Right cardiac atrium (tissue), 5 donors: ENCODE measurements at regions not wholly inside any gene's neighbourhood (a gene's known extent, or its start where the extent isn't known, plus 50 kb on each side); places are given as distances from the start of the nearest gene placed in this dataset.

Source experiments
- ATAC-seq, 2 donors: fragments of 200-7000 bp; cut with Tn5 transposase; one replicate each; pipeline versions ENCODE4 v1.8.0 to v1.9.1; 2020; ENCODE audit warnings: moderate library complexity in 2 of 2, mild to moderate bottlenecking in 1 of 2
- DNase-seq, 3 donors: peaks; one replicate each; pipeline ENCODE4 v3.0.0-alpha.2; 2020
- H3K27ac ChIP-seq: one replicate; pipeline ENCODE4 v1.5.1; 2013; ENCODE audit warnings: mild to moderate bottlenecking, low read length, control low read depth, moderate library complexity
- H3K27me3 ChIP-seq: one replicate; pipeline ENCODE4 v1.6.1; 2013; ENCODE audit not compliant: control insufficient read depth, insufficient read depth
- H3K4me1 ChIP-seq: one replicate; pipeline ENCODE4 v1.6.1; 2013; ENCODE audit warnings: low read length; ENCODE audit not compliant: control insufficient read depth, insufficient read depth
- H3K4me3 ChIP-seq: one replicate; pipeline ENCODE4 v1.5.1; 2013; ENCODE audit warnings: low read length, control low read depth
- H3K9me3 ChIP-seq: one replicate; pipeline ENCODE4 v1.6.1; 2013; ENCODE audit warnings: low read length; ENCODE audit not compliant: control insufficient read depth
- WGBS: extraction: QIAGEN DNeasy Blood & Tissue Kit; methylation state at CpG from one replicate; pipeline ENCODE4 v1.1.7; 2013; 5-methylcytosine and 5-hydroxymethylcytosine counted together
- intact Hi-C, 4 donors: fragments of 100-400 bp; cut with DNase I; formaldehyde crosslinking; loops; one replicate each; pipeline versions ENCODE4 v1.11.0 to v1.14.0; 2022 to 2023
- donor health status: healthy with polysubstance abuse.
- donor health status: DM: no; HTN: yes; CAD: no.
- donor health status: DM: no; HTN: no; CAD: no.
- donor health status: DM: no; HTN: yes; CAD: no; lungs with severe emphysema.
- donor health status: DM: yes; HTN: yes; CAD: no.

- intact Hi-C loops: no loop called here
- DNase-seq (no peak), ATAC-seq (no peak)
- Histone ChIP-seq H3K27ac (no peak overlapping the region), H3K27me3 (no peaks in the 10 kb centered on the region), H3K4me3 (no peak overlapping the region), H3K9me3 (no peaks in the 10 kb centered on the region), H3K4me1 (no peaks in the 10 kb centered on the region)
- 75% methylated on average over 4 of the region's 4 CpGs for WGBS
Observed at GRCh38 chr13:78426183-78426582, 177.2 kb downstream of the POU4F1 start.

DNA sequence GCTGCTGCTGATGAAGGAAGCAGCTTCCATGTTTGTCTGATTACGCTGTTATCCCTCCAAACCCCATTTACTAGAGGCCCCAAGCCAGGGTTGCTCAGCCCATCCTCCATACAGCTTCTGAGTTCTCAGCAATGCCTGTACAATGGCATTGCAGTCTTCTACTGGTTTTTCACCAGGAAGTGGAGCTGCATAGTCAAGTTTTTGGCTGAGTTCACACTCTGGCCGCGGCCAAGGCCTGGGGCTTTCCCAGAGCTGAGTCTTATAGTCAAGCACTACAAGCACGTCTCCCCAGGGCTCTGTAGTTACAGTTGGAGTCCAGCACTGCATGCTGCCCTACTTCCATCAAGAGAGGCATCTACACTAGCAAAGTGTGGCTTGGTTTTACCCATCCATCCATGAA is 182.5 kb downstream of the POU4F1 start:
- peak; percentile 48 to 83 (median 77) for DNase-seq
- Histone ChIP-seq H3K27ac (no peak overlapping the region), H3K9me3 (no peaks in the 10 kb centered on the region), H3K4me1 (no peaks in the 10 kb centered on the region), H3K4me3 (no peak overlapping the region), H3K27me3 (no peaks in the 10 kb centered on the region)
- intact Hi-C loops: loop anchor here in 1 of 4 donors (5.0 kb wide), 1 partner anchor 219 kb away; no protein-coding TSS in a partner anchor
- ATAC-seq: peak; percentile 65 to 91
- WGBS: 67% methylated on average over 4 of the region's 4 CpGs

DNA sequence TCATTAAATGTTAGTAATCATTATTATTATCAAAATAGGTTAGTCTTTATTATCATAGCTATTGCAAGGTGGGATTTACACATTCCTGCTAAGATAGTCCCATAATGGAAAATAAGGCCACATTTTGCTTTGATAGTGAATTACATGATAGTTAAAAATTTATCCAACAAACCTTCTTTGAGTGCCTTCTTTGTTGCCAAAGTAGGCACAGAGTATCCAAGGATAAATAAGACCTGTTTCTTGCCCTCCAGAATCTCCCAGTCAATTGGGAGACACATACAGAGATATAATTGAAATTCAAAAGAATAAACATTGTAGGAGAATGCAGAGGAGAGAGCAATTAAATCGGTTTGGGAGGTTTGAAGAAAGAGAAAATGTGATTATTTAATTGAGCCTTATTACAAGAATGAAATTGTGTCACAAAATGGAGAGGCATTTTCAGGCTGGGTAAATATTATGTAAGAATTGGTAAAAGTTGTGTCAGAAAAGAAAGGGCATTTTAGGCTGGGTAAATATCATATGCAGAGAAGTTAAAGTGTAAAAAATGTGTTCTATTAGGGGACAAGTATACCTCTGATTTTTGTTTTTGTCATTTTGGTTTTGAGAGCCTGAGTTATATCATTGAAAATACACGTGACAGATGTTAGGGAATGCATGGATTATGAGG is 189.3 kb downstream of the POU4F1 start:
- no peak for ATAC-seq
- H3K4me3 ChIP-seq: no peak overlapping the region
- no peaks in the 10 kb centered on the region for H3K9me3 ChIP-seq
- H3K27me3 ChIP-seq: no peaks in the 10 kb centered on the region
- WGBS: 72% methylated on average over 2 of the region's 2 CpGs
- intact Hi-C loops: no loop called here
- DNase-seq: no peak
- no peak overlapping the region for H3K27ac ChIP-seq
- H3K4me1 ChIP-seq: no peaks in the 10 kb centered on the region

- ATAC-seq (no peak), DNase-seq (no peak)
- no peak overlapping the region for H3K27ac ChIP-seq
- no peaks in the 10 kb centered on the region for H3K9me3 ChIP-seq
- no peaks in the 10 kb centered on the region for H3K27me3 ChIP-seq
- H3K4me3 ChIP-seq: no peak overlapping the region
- WGBS: 39% methylated on average over 1 of the region's 1 CpG
- H3K4me1 ChIP-seq: no peaks in the 10 kb centered on the region
- intact Hi-C loops: no loop called here
Observed at GRCh38 chr13:78410847-78411246, 192.5 kb downstream of the POU4F1 start.

DNA sequence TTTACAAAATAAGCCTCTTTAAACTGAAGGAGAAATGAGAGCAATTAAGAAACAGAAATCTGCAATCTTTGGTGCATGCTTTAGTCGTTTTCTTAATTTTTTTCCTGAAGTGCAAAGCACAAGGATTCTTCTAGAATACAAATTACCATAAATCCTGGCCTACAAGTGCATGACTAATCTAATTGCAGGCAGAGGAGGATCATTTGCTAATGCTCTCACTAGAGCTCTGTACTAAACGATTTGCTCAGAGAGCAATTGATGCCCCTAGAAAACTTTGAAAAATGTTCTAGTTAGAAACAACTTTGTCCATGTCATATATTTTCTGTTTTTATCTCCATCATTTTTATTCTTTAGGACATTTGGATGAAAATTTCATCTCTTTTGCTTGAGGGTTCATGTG is 193.2 kb downstream of the POU4F1 start:
- no peak overlapping the region for H3K4me3 ChIP-seq
- H3K9me3 ChIP-seq: no peaks in the 10 kb centered on the region
- intact Hi-C loops: no loop called here
- ATAC-seq (no peak), DNase-seq (no peak)
- no peaks in the 10 kb centered on the region for H3K4me1 ChIP-seq
- WGBS: 41% methylated on average over 2 of the region's 2 CpGs
- no peak overlapping the region for H3K27ac ChIP-seq
- H3K27me3 ChIP-seq: no peaks in the 10 kb centered on the region

DNA sequence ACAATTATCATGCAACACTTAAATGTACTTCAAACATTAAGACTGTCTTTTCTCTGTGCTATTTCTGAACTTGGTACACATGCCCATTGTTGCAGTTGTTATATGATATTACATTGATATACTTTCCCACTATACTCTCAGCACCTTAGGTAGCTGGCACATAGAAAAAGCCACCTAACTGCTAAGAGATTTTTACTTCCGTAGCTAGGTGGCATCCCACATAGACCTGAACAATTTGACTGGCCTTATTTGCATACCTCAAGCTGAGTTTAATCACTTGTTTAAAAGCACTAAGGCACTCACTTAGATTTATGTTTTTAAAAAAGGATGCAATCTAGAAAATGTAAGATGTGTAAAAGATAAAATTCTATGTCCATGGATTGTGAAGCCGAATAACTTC is 194.2 kb downstream of the POU4F1 start:
- Histone ChIP-seq H3K27ac (no peak overlapping the region), H3K4me1 (no peaks in the 10 kb centered on the region), H3K9me3 (no peaks in the 10 kb centered on the region), H3K4me3 (no peak overlapping the region), H3K27me3 (no peaks in the 10 kb centered on the region)
- DNase-seq: no peak
- 71% methylated on average over 2 of the region's 2 CpGs for WGBS
- intact Hi-C loops: no loop called here
- no peak for ATAC-seq

- no peak overlapping the region for H3K27ac ChIP-seq
- WGBS: 68% methylated on average over 6 of the region's 6 CpGs
- no peaks in the 10 kb centered on the region for H3K4me1 ChIP-seq
- no peak for DNase-seq
- no peaks in the 10 kb centered on the region for H3K9me3 ChIP-seq
- no peak for ATAC-seq
- intact Hi-C loops: no loop called here
- H3K27me3 ChIP-seq: no peaks in the 10 kb centered on the region
- no peak overlapping the region for H3K4me3 ChIP-seq
Observed at GRCh38 chr13:78404846-78405360, 198.4 kb downstream of the POU4F1 start.

DNA sequence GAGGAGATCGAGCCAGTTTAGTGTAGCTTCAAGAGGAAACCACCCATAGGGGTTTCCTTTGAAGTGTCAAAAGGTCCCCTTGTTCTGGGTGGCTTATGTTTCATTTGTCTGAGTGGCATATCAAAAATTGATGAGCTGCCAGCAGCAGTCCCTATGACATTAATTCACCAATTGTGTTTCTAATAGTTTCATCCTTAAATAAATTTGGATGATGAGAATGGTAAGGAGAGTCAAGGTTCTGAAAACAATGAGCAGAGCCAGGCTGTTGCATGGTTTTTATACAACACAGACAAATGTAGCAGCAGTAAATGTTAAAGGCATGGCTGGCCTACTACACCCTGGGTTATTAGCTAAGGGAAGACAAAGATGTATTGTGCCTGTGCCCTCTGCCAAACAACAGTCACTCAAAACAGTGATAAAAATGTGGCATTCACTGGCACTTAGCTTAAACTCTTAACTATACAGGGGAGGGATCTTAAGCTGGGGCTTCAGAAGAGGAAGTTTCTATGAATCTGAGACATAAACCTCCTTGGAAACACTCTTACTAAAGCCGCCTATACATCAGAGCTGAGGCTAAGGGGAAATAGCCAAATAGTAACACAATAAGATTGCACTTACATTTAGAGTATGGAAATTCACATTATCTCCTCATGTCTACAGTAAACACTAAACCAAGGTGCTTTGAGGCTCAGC is 200.5 kb downstream of the POU4F1 start:
- WGBS: 38% methylated on average over 2 of the region's 2 CpGs
- no peaks in the 10 kb centered on the region for H3K9me3 ChIP-seq
- no peaks in the 10 kb centered on the region for H3K27me3 ChIP-seq
- H3K27ac ChIP-seq: no peak overlapping the region
- ATAC-seq (no peak), DNase-seq (no peak)
- H3K4me3 ChIP-seq: no peak overlapping the region
- intact Hi-C loops: no loop called here
- H3K4me1 ChIP-seq: no peaks in the 10 kb centered on the region

- no peak for ATAC-seq
- Histone ChIP-seq H3K9me3 (no peaks in the 10 kb centered on the region), H3K27me3 (no peaks in the 10 kb centered on the region), H3K4me3 (no peak overlapping the region), H3K27ac (no peak overlapping the region), H3K4me1 (no peaks in the 10 kb centered on the region)
- intact Hi-C loops: no loop called here
- no peak for DNase-seq
- 66% methylated on average over 7 of the region's 7 CpGs for WGBS
Observed at GRCh38 chr13:78401873-78402707, 201.3 kb downstream of the POU4F1 start.

DNA sequence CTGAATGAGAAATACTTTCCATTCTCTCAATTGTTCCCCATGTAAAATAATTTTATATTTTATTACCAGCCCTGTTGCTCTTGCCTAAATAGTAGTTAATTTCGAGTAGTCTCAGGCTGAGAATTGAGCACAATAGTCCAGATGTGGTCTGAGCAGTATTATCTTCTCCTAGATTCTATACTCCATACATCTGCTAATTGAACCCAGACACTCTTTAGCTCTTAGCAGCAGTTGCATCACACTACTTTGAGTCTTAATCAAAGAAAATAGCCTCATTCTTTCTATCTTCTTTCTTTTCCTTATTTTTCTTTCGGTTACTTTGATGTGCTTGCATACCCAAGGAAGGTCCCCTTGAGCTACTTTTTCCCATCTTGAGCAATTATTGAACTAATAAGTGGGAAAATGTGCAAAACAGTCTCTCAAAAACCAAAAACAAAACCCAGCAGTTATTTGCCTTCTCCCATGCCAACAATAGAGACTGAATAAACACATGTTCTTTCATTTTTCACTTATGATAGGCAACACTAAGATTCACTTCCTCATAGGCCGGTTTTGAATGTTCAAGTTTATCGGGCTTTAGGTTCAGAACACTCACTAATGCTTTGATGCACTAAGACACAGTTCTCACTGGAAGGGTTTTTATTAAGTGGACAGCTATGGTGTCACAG is 204.5 kb downstream of the POU4F1 start:
- intact Hi-C loops: no loop called here
- no peaks in the 10 kb centered on the region for H3K4me1 ChIP-seq
- no peak overlapping the region for H3K4me3 ChIP-seq
- no peak for ATAC-seq
- DNase-seq: no peak
- 79% methylated on average over 4 of the region's 4 CpGs for WGBS
- H3K9me3 ChIP-seq: no peaks in the 10 kb centered on the region
- H3K27ac ChIP-seq: no peak overlapping the region
- no peaks in the 10 kb centered on the region for H3K27me3 ChIP-seq
